Kidney epithelial cell (primary cell): ENCODE measurements at regions not wholly inside any gene's neighbourhood (a gene's known extent, or its start where the extent isn't known, plus 50 kb on each side); places are given as distances from the start of the nearest gene placed in this dataset.

ENCODE experiments used
- DNase-seq: peaks from one replicate; pipeline ENCODE4 v3.0.0-alpha.2; 2010; ENCODE audit warnings: low read depth
- H3K27me3 ChIP-seq: 2 replicates; pipeline ENCODE4 v1.6.0; 2011; ENCODE audit warnings: low read length; ENCODE audit not compliant: control insufficient read depth, insufficient read depth
- H3K36me3 ChIP-seq: 2 replicates; pipeline ENCODE4 v1.5.1; 2011; ENCODE audit warnings: low read length; ENCODE audit not compliant: control insufficient read depth, insufficient read depth
- H3K4me3 ChIP-seq: 2 replicates; pipeline ENCODE4 v1.5.1; 2011; ENCODE audit warnings: low read depth, mild to moderate bottlenecking, control low read depth, low read length
- CTCF ChIP-seq: IDR thresholded peaks from 2 replicates; pipeline ENCODE4 v1.5.1; 2011; ENCODE audit warnings: mild to moderate bottlenecking, moderate library complexity, low read length, control low read depth, inconsistent platforms; ENCODE audit not compliant: insufficient read depth, poor library complexity, severe bottlenecking

GRCh38 chr17:74005790-74006189 lies 197.7 kb upstream of the RPL38 start:
- TF ChIP-seq CTCF: no peak
- Histone ChIP-seq H3K27me3 (no peaks in the 10 kb centered on the region), H3K4me3 (no peak overlapping the region), H3K36me3 (no peaks in the 10 kb centered on the region)
- DNase-seq: no peak

- H3K4me3 ChIP-seq: no peak overlapping the region
- H3K27me3 ChIP-seq: no peaks in the 10 kb centered on the region
- no peak for TF ChIP-seq CTCF
- H3K36me3 ChIP-seq: no peaks in the 10 kb centered on the region
- no peak for DNase-seq
Observed at GRCh38 chr17:74006371-74006770, 197.1 kb upstream of the RPL38 start.

GRCh38 chr17:74008196-74008595 lies 195.3 kb upstream of the RPL38 start:
- TF ChIP-seq CTCF: no peak
- Histone ChIP-seq H3K27me3 (peaks cover 4% of the 10 kb centered on the region), H3K4me3 (no peak overlapping the region)

GRCh38 chr17:74009056-74009625 lies 194.3 kb upstream of the RPL38 start:
- Histone ChIP-seq H3K27me3 (peaks cover 4% of the 10 kb centered on the region), H3K36me3 (no peaks in the 10 kb centered on the region)
- TF ChIP-seq CTCF: no peak

More at GRCh38 chr17:74008196-74008595, 195.3 kb upstream of the RPL38 start:
- H3K36me3 ChIP-seq: no peaks in the 10 kb centered on the region
- DNase-seq: no peak

GRCh38 chr17:74010903-74011302 lies 192.6 kb upstream of the RPL38 start:
- no peak for DNase-seq
- Histone ChIP-seq H3K36me3 (no peaks in the 10 kb centered on the region), H3K4me3 (no peak overlapping the region), H3K27me3 (peaks cover 4% of the 10 kb centered on the region)
- no peak for TF ChIP-seq CTCF

More at GRCh38 chr17:74009056-74009625, 194.3 kb upstream of the RPL38 start:
- DNase-seq: no peak
- no peak overlapping the region for H3K4me3 ChIP-seq

- no peak for DNase-seq
- no peak for TF ChIP-seq CTCF
- no peak overlapping the region for H3K4me3 ChIP-seq
- H3K36me3 ChIP-seq: no peaks in the 10 kb centered on the region
- H3K27me3 ChIP-seq: peaks cover 4% of the 10 kb centered on the region
Observed at GRCh38 chr17:74011966-74012365, 191.5 kb upstream of the RPL38 start.
